Panc1 (cell line): ENCODE measurements at regions not wholly inside any gene's neighbourhood (a gene's known extent, or its start where the extent isn't known, plus 50 kb on each side); places are given as distances from the start of the nearest gene placed in this dataset.

Source experiments
- ATAC-seq: fragments of 200-7000 bp; cut with Tn5 transposase; 2 replicates; pipeline ENCODE4 v1.9.1; 2020; ENCODE audit warnings: mild to moderate bottlenecking, moderate library complexity
- BruUV-seq: library from RNA; stranded (reverse); fragments of 400-500 nt; replicated peaks from 2 replicates; lab custom pipeline; 2021; lab: Mats Ljungman, UMichigan
- CTCF ChIA-PET: fragments of 300-600 bp; sonication (Branson Sonifier 250); formaldehyde crosslinking; loops from one replicate; lab custom pipeline; 2022; ENCODE audit warnings: antibody characterized with exemption; lab: Charles Lee
- POLR2A ChIA-PET: fragments of 300-600 bp; sonication (Branson Sonifier 250); formaldehyde crosslinking; loops from one replicate; lab custom pipeline; 2022; ENCODE audit warnings: antibody characterized with exemption; lab: Charles Lee
- DNase-seq: peaks from one replicate; pipeline ENCODE4 v3.0.0-alpha.2; 2010; ENCODE audit warnings: low read depth, low spot score
- H3K27ac ChIP-seq: 2 replicates; pipeline ENCODE4 v1.5.1; 2011; ENCODE audit warnings: mild to moderate bottlenecking, low read length, inconsistent platforms
- H3K27me3 ChIP-seq: fragments of 200-500 bp; sonication (Bioruptor generic); 2 replicates; pipeline ENCODE4 v1.6.0; 2014; ENCODE audit warnings: low read length, inconsistent platforms; ENCODE audit not compliant: control insufficient read depth, insufficient read depth
- H3K36me3 ChIP-seq: fragments of 200-500 bp; sonication (Bioruptor generic); 2 replicates; pipeline ENCODE4 v1.5.1; 2014; ENCODE audit warnings: inconsistent platforms, mild to moderate bottlenecking, low read length, moderate library complexity; ENCODE audit not compliant: control insufficient read depth, insufficient read depth
- H3K4me1 ChIP-seq: 2 replicates; pipeline ENCODE4 v1.5.1; 2011; ENCODE audit warnings: inconsistent platforms, mild to moderate bottlenecking, low read length, moderate library complexity; ENCODE audit not compliant: control insufficient read depth, insufficient read depth
- H3K4me3 ChIP-seq, 2 experiments: 2 replicates each; pipeline ENCODE4 v1.5.1; 2011 to 2012; ENCODE audit warnings: low read depth in 2 of 2, low read length in 2 of 2, mild to moderate bottlenecking in 2 of 2, inconsistent platforms in 1 of 2, moderate library complexity in 1 of 2
- H3K9me3 ChIP-seq: fragments of 200-500 bp; sonication (Bioruptor generic); 2 replicates; pipeline ENCODE4 v1.5.1; 2014; ENCODE audit warnings: low read depth, mild to moderate bottlenecking, inconsistent platforms, low read length, moderate library complexity; ENCODE audit not compliant: control insufficient read depth, insufficient read depth
- CTCF ChIP-seq: fragments of 450-650 bp; IDR thresholded peaks from 2 replicates; pipeline ENCODE4 v1.5.1; 2017; ENCODE audit warnings: mild to moderate bottlenecking
- POLR2AphosphoS5 ChIP-seq: IDR thresholded peaks from 2 replicates; pipeline ENCODE4 v1.6.1; 2012; ENCODE audit warnings: mild to moderate bottlenecking, low read depth, low read length, moderate library complexity
- REST ChIP-seq, 2 experiments: IDR thresholded peaks; 2 replicates each; pipeline ENCODE4 v1.6.1; 2011 to 2012; ENCODE audit warnings: low read depth in 2 of 2, control low read depth in 1 of 2, low read length in 1 of 2, mild to moderate bottlenecking in 1 of 2, moderate library complexity in 1 of 2; ENCODE audit not compliant: insufficient read depth in 1 of 2
- SIN3A ChIP-seq: IDR thresholded peaks from 2 replicates; pipeline ENCODE4 v1.6.1; 2012; ENCODE audit warnings: low read depth, mild to moderate bottlenecking, low read length, moderate library complexity, borderline replicate concordance; ENCODE audit not compliant: insufficient read depth
- TCF7L2 ChIP-seq: IDR thresholded peaks from 2 replicates; pipeline ENCODE4 v1.6.1; 2011; ENCODE audit warnings: mild to moderate bottlenecking, low read depth, low read length, inconsistent platforms
- in situ Hi-C: cut with HindIII; loops from 2 replicates; pipeline ENCODE4 v1.10.0; 2016; ENCODE audit warnings: low sequenced_read_pairs, low pct_unique_long_range_greater_than_20kb
- intact Hi-C: fragments of 100-400 bp; cut with micrococcal nuclease; formaldehyde crosslinking; loops from one replicate; pipeline ENCODE4 v1.10.0; 2022; ENCODE audit not compliant: unreplicated experiment

- DNase-seq (no peak), ATAC-seq (peak; percentile 60)
- intact Hi-C loops (no loop called here), in situ Hi-C loops (no loop called here)
- Histone ChIP-seq H3K4me3 (no peak overlapping the region), H3K9me3 (no peaks in the 10 kb centered on the region), H3K4me1 (no peaks in the 10 kb centered on the region), H3K27me3 (no peaks in the 10 kb centered on the region), H3K27ac (no peak overlapping the region), H3K36me3 (no peaks in the 10 kb centered on the region)
- no peak for TF ChIP-seq CTCF
- TF ChIP-seq REST (IDR thresholded peaks at IDR 0.05; ENCODE audit: insufficient read depth in 1 of 2, low read depth in 2 of 2, low read length in 1 of 2), result no peak
- TF ChIP-seq TCF7L2, result no peak
- ChIA-PET CTCF (no interaction called here), POLR2A (interaction anchor here (0.8 kb wide), 1 partner anchor 175 kb away, joined by 3 read pairs; no protein-coding TSS in a partner anchor)
- BruUV-seq, result no TSS peak
Observed at GRCh38 chr1:185441605-185442004, 124.6 kb upstream of the IVNS1ABP start.

- POLR2A ChIA-PET, result interaction anchor here (0.8 kb wide), 1 partner anchor 174 kb away, joined by 3 read pairs; no protein-coding TSS in a partner anchor
- BruUV-seq, result no TSS peak
- DNase-seq, result no peak
Observed at GRCh38 chr1:185440877-185441276, 123.8 kb upstream of the IVNS1ABP start.

More at GRCh38 chr1:185440877-185441276, 123.8 kb upstream of the IVNS1ABP start:
- ATAC-seq, result no peak
- intact Hi-C loops (no loop called here), in situ Hi-C loops (no loop called here)
- CTCF ChIA-PET, result no interaction called here
- TF ChIP-seq CTCF, result no peak
- no peak for TF ChIP-seq REST (IDR thresholded peaks at IDR 0.05; ENCODE audit: insufficient read depth in 1 of 2, low read depth in 2 of 2, low read length in 1 of 2)
- TF ChIP-seq TCF7L2, result no peak
- TF ChIP-seq SIN3A, result no peak
- TF ChIP-seq POLR2AphosphoS5, result no peak
- no peak overlapping the region for H3K27ac ChIP-seq
- H3K9me3 ChIP-seq, result no peaks in the 10 kb centered on the region
- H3K27me3 ChIP-seq, result no peaks in the 10 kb centered on the region
- no peak overlapping the region for H3K4me3 ChIP-seq
- H3K4me1 ChIP-seq, result no peaks in the 10 kb centered on the region
- no peaks in the 10 kb centered on the region for H3K36me3 ChIP-seq
